Naive B cell (primary cell): ENCODE measurements at regions not wholly inside any gene's neighbourhood (a gene's known extent, or its start where the extent isn't known, plus 50 kb on each side); places are given as distances from the start of the nearest gene placed in this dataset.
"Not testable (repeated sequence)": the region's sequence is repeated elsewhere in the genome, so short reads cannot be mapped to it uniquely, and the experiment has no call there.

Experiments
- ATAC-seq, 2 donors: fragments of 150-1000 bp; cut with Tn5 transposase; 2 replicates each; pipeline ENCODE4 v1.10.0; 2021; ENCODE audit warnings: low read depth in 2 of 2, mild to moderate bottlenecking in 2 of 2, moderate library complexity in 2 of 2
- DNase-seq: peaks from one replicate; pipeline ENCODE4 v3.0.0; 2022
- H3K27ac Mint-ChIP-seq, 6 donors: one replicate each; pipeline ENCODE4 v1.8.0; 2020 to 2022; ENCODE audit warnings: mild to moderate bottlenecking in 6 of 6, mixed read lengths in 6 of 6, moderate library complexity in 5 of 6, inconsistent platforms in 2 of 6
- H3K27me3 Mint-ChIP-seq, 3 donors: one replicate each; pipeline ENCODE4 v1.8.0; 2021 to 2022; ENCODE audit warnings: mixed read lengths in 3 of 3, mild to moderate bottlenecking in 1 of 3
- H3K36me3 Mint-ChIP-seq, 2 donors: one replicate each; pipeline ENCODE4 v1.8.0; 2020 to 2022; ENCODE audit warnings: mixed read lengths in 2 of 2, inconsistent platforms in 1 of 2, mild to moderate bottlenecking in 1 of 2
- H3K4me1 Mint-ChIP-seq, 3 donors: one replicate each; pipeline ENCODE4 v1.8.0; 2020 to 2022; ENCODE audit warnings: mixed read lengths in 3 of 3, inconsistent platforms in 1 of 3, mild to moderate bottlenecking in 1 of 3, moderate library complexity in 1 of 3
- H3K4me3 Mint-ChIP-seq, 8 donors: one replicate each; pipeline ENCODE4 v1.8.0; 2020 to 2022; ENCODE audit warnings: mild to moderate bottlenecking in 8 of 8, mixed read lengths in 8 of 8, moderate library complexity in 8 of 8, inconsistent platforms in 2 of 8
- H3K9me3 Mint-ChIP-seq, 7 donors: one replicate each; pipeline ENCODE4 v1.8.0; 2020 to 2022; ENCODE audit warnings: mixed read lengths in 7 of 7, mild to moderate bottlenecking in 5 of 7, inconsistent platforms in 2 of 7, moderate library complexity in 1 of 7

GRCh38 chr10:63976538-63976937 is 455.3 kb downstream of the REEP3 start:
- Mint-ChIP-seq H3K4me1 (peaks cover 13 to 15% (median 14%) of the 10 kb centered on the region in 3 donors), H3K36me3 (no peaks in the 10 kb centered on the region), H3K27ac (peak overlapping the region in 1 of 6 donors; percentile 53), H3K9me3 (peaks cover 0 to 2% (median 0%) of the 10 kb centered on the region in 7 donors), H3K4me3 (no peak overlapping the region), H3K27me3 (no peaks in the 10 kb centered on the region)
- ATAC-seq (peak; percentile 50 to 52), DNase-seq (no peak)

- H3K27me3 Mint-ChIP-seq = no peaks in the 10 kb centered on the region
Measured at GRCh38 chr10:63977329-63977923, 456.2 kb downstream of the REEP3 start.

GRCh38 chr10:63980870-63981269 is 459.7 kb downstream of the REEP3 start:
- not testable (repeated sequence) for H3K36me3 Mint-ChIP-seq, ATAC-seq, H3K27me3 Mint-ChIP-seq
- H3K4me3 Mint-ChIP-seq = peak overlapping the region in 2 of 8 donors; percentile 43 to 54
- peaks cover 0 to 15% (median 5%) of the 10 kb centered on the region in 7 donors for H3K9me3 Mint-ChIP-seq
- H3K4me1 Mint-ChIP-seq = peaks cover 13 to 17% (median 14%) of the 10 kb centered on the region in 3 donors
- peak overlapping the region in 4 of 6 donors; percentile 21 to 77 (median 56) for H3K27ac Mint-ChIP-seq
- peak; percentile 14 for DNase-seq

More at GRCh38 chr10:63977329-63977923, 456.2 kb downstream of the REEP3 start:
- no peak overlapping the region for H3K27ac Mint-ChIP-seq
- no peak overlapping the region for H3K4me3 Mint-ChIP-seq
- peaks cover 0 to 5% (median 2%) of the 10 kb centered on the region in 7 donors for H3K9me3 Mint-ChIP-seq
- H3K36me3 Mint-ChIP-seq = no peaks in the 10 kb centered on the region
- ATAC-seq (peak in 1 of 2 donors; percentile 37), DNase-seq (no peak)
- H3K4me1 Mint-ChIP-seq = peaks cover 13 to 16% (median 14%) of the 10 kb centered on the region in 3 donors

- H3K27me3 Mint-ChIP-seq, ATAC-seq: not testable (repeated sequence)
Measured at GRCh38 chr10:63984061-63984460, 462.9 kb downstream of the REEP3 start.

GRCh38 chr10:63986536-63986935 is 465.3 kb downstream of the REEP3 start:
- ATAC-seq (no peak), DNase-seq (no peak)
- Mint-ChIP-seq H3K4me3 (peak overlapping the region in 1 of 8 donors; percentile 65), H3K27me3 (no peaks in the 10 kb centered on the region), H3K27ac (peak overlapping the region in 1 of 6 donors; percentile 43), H3K9me3 (peaks cover 0 to 21% (median 4%) of the 10 kb centered on the region in 7 donors), H3K36me3 (no peaks in the 10 kb centered on the region), H3K4me1 (peaks cover 3 to 16% (median 7%) of the 10 kb centered on the region in 3 donors)

More at GRCh38 chr10:63984061-63984460, 462.9 kb downstream of the REEP3 start:
- peaks cover 16 to 31% (median 21%) of the 10 kb centered on the region in 3 donors for H3K4me1 Mint-ChIP-seq
- not testable (repeated sequence) for H3K36me3 Mint-ChIP-seq, DNase-seq, H3K27ac Mint-ChIP-seq, H3K4me3 Mint-ChIP-seq
- H3K9me3 Mint-ChIP-seq = peaks cover 0 to 20% (median 4%) of the 10 kb centered on the region in 7 donors

GRCh38 chr10:63987212-63987611 is 466.0 kb downstream of the REEP3 start:
- DNase-seq (no peak), ATAC-seq (no peak)
- Mint-ChIP-seq H3K4me3 (peak overlapping the region in 1 of 8 donors; percentile 7), H3K27me3 (no peaks in the 10 kb centered on the region), H3K4me1 (peaks cover 3 to 14% (median 7%) of the 10 kb centered on the region in 3 donors), H3K36me3 (no peaks in the 10 kb centered on the region), H3K9me3 (peaks cover 0 to 18% (median 4%) of the 10 kb centered on the region in 7 donors), H3K27ac (no peak overlapping the region)

GRCh38 chr10:63994371-63994770 is 473.2 kb downstream of the REEP3 start:
- H3K27me3 Mint-ChIP-seq = peaks cover 0 to 6% (median 0%) of the 10 kb centered on the region in 3 donors
- H3K36me3 Mint-ChIP-seq = no peaks in the 10 kb centered on the region
- no peaks in the 10 kb centered on the region for H3K4me1 Mint-ChIP-seq
- H3K4me3 Mint-ChIP-seq = no peak overlapping the region
- peaks cover 1 to 11% (median 6%) of the 10 kb centered on the region in 7 donors for H3K9me3 Mint-ChIP-seq
- no peak for ATAC-seq
- no peak for DNase-seq
- H3K27ac Mint-ChIP-seq = no peak overlapping the region

- peaks cover 0 to 8% (median 5%) of the 10 kb centered on the region in 3 donors for H3K27me3 Mint-ChIP-seq
- ATAC-seq (no peak), DNase-seq (no peak)
- no peaks in the 10 kb centered on the region for H3K4me1 Mint-ChIP-seq
- H3K36me3 Mint-ChIP-seq = no peaks in the 10 kb centered on the region
- no peak overlapping the region for H3K27ac Mint-ChIP-seq
- no peak overlapping the region for H3K4me3 Mint-ChIP-seq
- H3K9me3 Mint-ChIP-seq = peaks cover 8 to 32% (median 12%) of the 10 kb centered on the region in 7 donors
Measured at GRCh38 chr10:64007157-64007556, 486.0 kb downstream of the REEP3 start.

GRCh38 chr10:64010711-64011110 is 489.5 kb downstream of the REEP3 start:
- ATAC-seq (no peak), DNase-seq (no peak)
- H3K27ac Mint-ChIP-seq = no peak overlapping the region
- H3K4me3 Mint-ChIP-seq = no peak overlapping the region
- no peaks in the 10 kb centered on the region for H3K36me3 Mint-ChIP-seq
- H3K4me1 Mint-ChIP-seq = no peaks in the 10 kb centered on the region
- peaks cover 0 to 8% (median 5%) of the 10 kb centered on the region in 3 donors for H3K27me3 Mint-ChIP-seq
- H3K9me3 Mint-ChIP-seq = peaks cover 6 to 24% (median 12%) of the 10 kb centered on the region in 7 donors

- no peak overlapping the region for H3K4me3 Mint-ChIP-seq
- no peak for DNase-seq
- no peaks in the 10 kb centered on the region for H3K36me3 Mint-ChIP-seq
- H3K9me3 Mint-ChIP-seq = peaks cover under 1 to 13% (median 7%) of the 10 kb centered on the region in 7 donors
- ATAC-seq = no peak
- no peaks in the 10 kb centered on the region for H3K4me1 Mint-ChIP-seq
- H3K27me3 Mint-ChIP-seq = peaks cover 0 to 8% (median 5%) of the 10 kb centered on the region in 3 donors
- H3K27ac Mint-ChIP-seq = no peak overlapping the region
Measured at GRCh38 chr10:64011912-64012714, 490.9 kb downstream of the REEP3 start.

- Mint-ChIP-seq H3K27ac (no peak overlapping the region), H3K4me1 (no peaks in the 10 kb centered on the region), H3K27me3 (peaks cover 0 to 8% (median 5%) of the 10 kb centered on the region in 3 donors), H3K4me3 (no peak overlapping the region), H3K9me3 (peaks cover 0 to 9% (median 5%) of the 10 kb centered on the region in 7 donors), H3K36me3 (no peaks in the 10 kb centered on the region)
- no peak for ATAC-seq
- DNase-seq = no peak
Measured at GRCh38 chr10:64014281-64014680, 493.1 kb downstream of the REEP3 start.

- no peaks in the 10 kb centered on the region for H3K4me1 Mint-ChIP-seq
- no peaks in the 10 kb centered on the region for H3K36me3 Mint-ChIP-seq
- peaks cover 3 to 14% (median 14%) of the 10 kb centered on the region in 3 donors for H3K27me3 Mint-ChIP-seq
- H3K4me3 Mint-ChIP-seq = peak overlapping the region in 1 of 8 donors; percentile 72
- H3K27ac Mint-ChIP-seq = no peak overlapping the region
- ATAC-seq = no peak
- H3K9me3 Mint-ChIP-seq = peaks cover 0 to 19% (median 9%) of the 10 kb centered on the region in 7 donors
- no peak for DNase-seq
Measured at GRCh38 chr10:64023926-64024470, 502.8 kb downstream of the REEP3 start.

- H3K4me3 Mint-ChIP-seq = no peak overlapping the region
- H3K36me3 Mint-ChIP-seq = no peaks in the 10 kb centered on the region
- H3K4me1 Mint-ChIP-seq = no peaks in the 10 kb centered on the region
- no peak for ATAC-seq
- H3K27me3 Mint-ChIP-seq = peaks cover 5 to 10% (median 5%) of the 10 kb centered on the region in 3 donors
- H3K27ac Mint-ChIP-seq = no peak overlapping the region
- no peak for DNase-seq
- no peaks in the 10 kb centered on the region for H3K9me3 Mint-ChIP-seq
Measured at GRCh38 chr10:64033711-64034110, 512.5 kb downstream of the REEP3 start.
